ENCODE measurements at regions not wholly inside any gene's neighbourhood (a gene's known extent, or its start where the extent isn't known, plus 50 kb on each side); places are given as distances from the start of the nearest gene placed in this dataset.

DNA sequence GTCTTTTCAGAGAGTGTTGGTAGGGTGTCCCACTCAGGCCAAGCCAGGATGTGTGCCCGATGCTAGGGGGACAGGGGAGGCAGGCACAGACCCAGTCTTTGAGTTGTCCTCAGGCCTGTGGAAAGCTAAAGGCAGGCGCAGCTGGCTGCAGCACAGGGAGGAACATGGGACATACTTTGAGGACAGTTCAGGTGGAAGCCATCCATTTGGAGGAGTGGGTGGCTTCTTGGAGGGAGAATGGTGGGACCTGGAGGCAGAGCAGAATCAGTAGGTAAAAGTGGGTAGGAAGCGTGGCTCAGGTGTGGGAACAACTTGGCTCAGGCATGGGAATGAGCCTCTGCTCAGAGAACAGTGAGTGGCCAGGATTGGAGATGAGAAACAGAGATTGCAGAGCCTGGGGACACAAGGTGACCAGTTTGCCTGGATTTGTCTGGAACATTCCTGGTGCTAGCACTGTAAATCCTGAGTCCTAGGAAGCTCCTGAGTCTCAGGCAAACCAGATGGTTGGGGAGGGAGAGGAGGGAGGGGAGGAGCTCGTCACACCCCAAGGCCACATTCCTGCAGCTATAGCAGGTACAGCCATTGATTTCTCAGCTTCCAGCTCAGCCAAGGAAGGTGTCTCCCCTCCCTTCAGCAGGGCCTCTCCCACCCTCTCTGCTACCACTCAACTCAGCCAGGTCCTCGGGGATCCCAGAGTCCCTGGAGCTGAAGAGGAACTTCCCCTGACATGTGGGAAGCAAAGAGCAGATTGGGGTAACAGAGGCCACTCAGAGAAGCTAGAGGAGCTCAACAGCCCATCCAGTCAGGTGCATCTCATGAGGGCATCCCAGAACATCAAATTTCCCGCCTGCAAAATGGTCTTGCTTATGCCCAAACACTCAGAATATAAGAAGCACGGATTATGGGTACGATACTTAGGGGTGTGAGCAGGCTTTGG lies 65.2 kb upstream of the TINAGL1 start:
- TF ChIP-seq, protein P1, sequence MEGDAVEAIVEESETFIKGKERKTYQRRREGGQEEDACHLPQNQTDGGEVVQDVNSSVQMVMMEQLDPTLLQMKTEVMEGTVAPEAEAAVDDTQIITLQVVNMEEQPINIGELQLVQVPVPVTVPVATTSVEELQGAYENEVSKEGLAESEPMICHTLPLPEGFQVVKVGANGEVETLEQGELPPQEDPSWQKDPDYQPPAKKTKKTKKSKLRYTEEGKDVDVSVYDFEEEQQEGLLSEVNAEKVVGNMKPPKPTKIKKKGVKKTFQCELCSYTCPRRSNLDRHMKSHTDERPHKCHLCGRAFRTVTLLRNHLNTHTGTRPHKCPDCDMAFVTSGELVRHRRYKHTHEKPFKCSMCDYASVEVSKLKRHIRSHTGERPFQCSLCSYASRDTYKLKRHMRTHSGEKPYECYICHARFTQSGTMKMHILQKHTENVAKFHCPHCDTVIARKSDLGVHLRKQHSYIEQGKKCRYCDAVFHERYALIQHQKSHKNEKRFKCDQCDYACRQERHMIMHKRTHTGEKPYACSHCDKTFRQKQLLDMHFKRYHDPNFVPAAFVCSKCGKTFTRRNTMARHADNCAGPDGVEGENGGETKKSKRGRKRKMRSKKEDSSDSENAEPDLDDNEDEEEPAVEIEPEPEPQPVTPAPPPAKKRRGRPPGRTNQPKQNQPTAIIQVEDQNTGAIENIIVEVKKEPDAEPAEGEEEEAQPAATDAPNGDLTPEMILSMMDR (IDR thresholded peaks at IDR 0.05; ENCODE audit: extremely low read depth in 1 of 2, insufficient read depth in 1 of 2, low read depth in 1 of 2, low read length in 2 of 2), result no peak
- TF ChIP-seq POLR2AphosphoS5 (IDR thresholded peaks at IDR 0.05; ENCODE audit: insufficient read depth, low read depth, low read length), result no peak
- no peak for TF ChIP-seq POLR2A (IDR thresholded peaks at IDR 0.05; ENCODE audit: low read depth, low read length)
- no peak for TF ChIP-seq EZH2 (IDR thresholded peaks at IDR 0.05; ENCODE audit: borderline replicate concordance, low read depth, low read length, severe bottlenecking)
- TF ChIP-seq FOS (IDR thresholded peaks at IDR 0.05; ENCODE audit: borderline replicate concordance, insufficient read depth, low read length), result no peak
- TF ChIP-seq, protein P2, sequence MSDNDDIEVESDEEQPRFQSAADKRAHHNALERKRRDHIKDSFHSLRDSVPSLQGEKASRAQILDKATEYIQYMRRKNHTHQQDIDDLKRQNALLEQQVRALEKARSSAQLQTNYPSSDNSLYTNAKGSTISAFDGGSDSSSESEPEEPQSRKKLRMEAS (IDR thresholded peaks at IDR 0.05; ENCODE audit: insufficient read depth, insufficient read length), result no peak
- TF ChIP-seq JUN (IDR thresholded peaks at IDR 0.05; ENCODE audit: borderline replicate concordance, insufficient read depth, insufficient read length, low read depth), result no peak
- no peak for TF ChIP-seq GATA2 (IDR thresholded peaks at IDR 0.05; ENCODE audit: insufficient read depth, insufficient read length, low read depth, low read length)
